Vagina (tissue), 2 donors: ENCODE measurements at regions not wholly inside any gene's neighbourhood (a gene's known extent, or its start where the extent isn't known, plus 50 kb on each side); places are given as distances from the start of the nearest gene placed in this dataset.
"Not testable (repeated sequence)": the region's sequence is repeated elsewhere in the genome, so short reads cannot be mapped to it uniquely, and the experiment has no call there.

ENCODE experiments used
- DNase-seq, 2 donors: peaks; one replicate each; pipeline ENCODE4 v3.0.0-alpha.2; 2017; ENCODE audit errors: extremely low spot score in 2 of 2
- H3K27ac ChIP-seq: fragments of 200-600 bp; sonication (generic); one replicate; pipeline ENCODE4 v1.5.1; 2019
- H3K27me3 ChIP-seq: fragments of 200-600 bp; sonication (generic); one replicate; pipeline ENCODE4 v1.5.1; 2019
- H3K36me3 ChIP-seq, 2 donors: fragments of 200-600 bp; sonication (generic); one replicate each; pipeline ENCODE4 v1.5.1; 2017 to 2019
- H3K4me1 ChIP-seq: fragments of 200-600 bp; sonication (generic); one replicate; pipeline ENCODE4 v1.5.1; 2019
- H3K4me3 ChIP-seq, 2 donors: fragments of 200-600 bp; sonication (generic); 1 replicate in 1 of 2; 2 replicates in 1 of 2; pipeline ENCODE4 v1.5.1; 2016 to 2019
- H3K9me3 ChIP-seq: fragments of 200-600 bp; sonication (generic); one replicate; pipeline ENCODE4 v1.5.1; 2019
- CTCF ChIP-seq, 3 experiments: fragments of 450-650 bp in 2 of 3; fragments of 200-600 bp in 1 of 3; sonication (generic) in 1 of 3; IDR thresholded peaks; one replicate each; pipeline ENCODE4 v1.5.1; 2017 to 2019; ENCODE audit warnings: antibody characterized with exemption in 3 of 3, mild to moderate bottlenecking in 2 of 3, moderate library complexity in 2 of 3
- POLR2A ChIP-seq, 2 donors: fragments of 450-650 bp; IDR thresholded peaks; one replicate each; pipeline ENCODE4 v1.6.1; 2017; ENCODE audit warnings: antibody characterized with exemption in 2 of 2, mild to moderate bottlenecking in 2 of 2, moderate library complexity in 2 of 2
- POLR2AphosphoS5 ChIP-seq, 2 donors: sonication (generic); formaldehyde crosslinking; IDR thresholded peaks; one replicate each; pipeline ENCODE4 v1.9.0; 2017; ENCODE audit warnings: antibody characterized with exemption in 2 of 2, mild to moderate bottlenecking in 2 of 2, low read depth in 1 of 2; ENCODE audit not compliant: insufficient read depth in 1 of 2
- intact Hi-C: fragments of 100-400 bp; cut with DNase I; formaldehyde crosslinking; loops from one replicate; pipeline ENCODE4 v1.15.1; 2023

- H3K27me3 ChIP-seq: no peaks in the 10 kb centered on the region
- no peak overlapping the region for H3K27ac ChIP-seq
- no peak for DNase-seq
- no peaks in the 10 kb centered on the region for H3K36me3 ChIP-seq
- TF ChIP-seq POLR2AphosphoS5 (IDR thresholded peaks at IDR 0.05; ENCODE audit: insufficient read depth in 1 of 2, low read depth in 1 of 2): no peak
- no peak for TF ChIP-seq CTCF (IDR thresholded peaks at IDR 0.05)
- TF ChIP-seq POLR2A (IDR thresholded peaks at IDR 0.05): no peak
- H3K4me1 ChIP-seq: no peaks in the 10 kb centered on the region
- no peak overlapping the region for H3K4me3 ChIP-seq
- H3K9me3 ChIP-seq: no peaks in the 10 kb centered on the region
- intact Hi-C loops: no loop called here
Measured at GRCh38 chr14:23750357-23750756, 114.2 kb downstream of the DHRS2 start.

- no peak overlapping the region for H3K27ac ChIP-seq
- no peak overlapping the region for H3K4me3 ChIP-seq
- H3K4me1 ChIP-seq: no peaks in the 10 kb centered on the region
- H3K27me3 ChIP-seq: no peaks in the 10 kb centered on the region
- H3K9me3 ChIP-seq: no peaks in the 10 kb centered on the region
- TF ChIP-seq POLR2A (IDR thresholded peaks at IDR 0.05): no peak
- no peak for TF ChIP-seq POLR2AphosphoS5 (IDR thresholded peaks at IDR 0.05; ENCODE audit: insufficient read depth in 1 of 2, low read depth in 1 of 2)
- no peak for TF ChIP-seq CTCF (IDR thresholded peaks at IDR 0.05)
- DNase-seq: no peak
- intact Hi-C loops: no loop called here
- no peaks in the 10 kb centered on the region for H3K36me3 ChIP-seq
Measured at GRCh38 chr14:23751616-23752015, 115.5 kb downstream of the DHRS2 start.

GRCh38 chr14:23763394-23763793, 127.2 kb downstream of the DHRS2 start:
- Histone ChIP-seq H3K36me3 (no peaks in the 10 kb centered on the region), H3K27ac (no peak overlapping the region), H3K4me3 (no peak overlapping the region), H3K4me1 (no peaks in the 10 kb centered on the region), H3K27me3 (no peaks in the 10 kb centered on the region), H3K9me3 (no peaks in the 10 kb centered on the region)
- TF ChIP-seq POLR2A (IDR thresholded peaks at IDR 0.05) (no peak), CTCF (IDR thresholded peaks at IDR 0.05) (no peak), POLR2AphosphoS5 (IDR thresholded peaks at IDR 0.05; ENCODE audit: insufficient read depth in 1 of 2, low read depth in 1 of 2) (no peak)
- DNase-seq: no peak
- intact Hi-C loops: no loop called here

- H3K4me1 ChIP-seq: no peaks in the 10 kb centered on the region
- H3K9me3 ChIP-seq: no peaks in the 10 kb centered on the region
- no peak overlapping the region for H3K4me3 ChIP-seq
- DNase-seq: no peak
- TF ChIP-seq CTCF (IDR thresholded peaks at IDR 0.05) (no peak), POLR2A (IDR thresholded peaks at IDR 0.05) (no peak), POLR2AphosphoS5 (IDR thresholded peaks at IDR 0.05; ENCODE audit: insufficient read depth in 1 of 2, low read depth in 1 of 2) (no peak)
- H3K36me3 ChIP-seq: no peaks in the 10 kb centered on the region
- intact Hi-C loops: no loop called here
- H3K27ac ChIP-seq: no peak overlapping the region
- no peaks in the 10 kb centered on the region for H3K27me3 ChIP-seq
Measured at GRCh38 chr14:23766737-23767401, 130.7 kb downstream of the DHRS2 start.

- DNase-seq, H3K27me3 ChIP-seq, H3K4me3 ChIP-seq, H3K27ac ChIP-seq, H3K9me3 ChIP-seq, intact Hi-C loops, H3K4me1 ChIP-seq, H3K36me3 ChIP-seq: not testable (repeated sequence)
Measured at GRCh38 chr14:23769221-23769728, 133.1 kb downstream of the DHRS2 start.
